Duodenal mucosa (tissue), 2 donors: ENCODE measurements at regions not wholly inside any gene's neighbourhood (a gene's known extent, or its start where the extent isn't known, plus 50 kb on each side); places are given as distances from the start of the nearest gene placed in this dataset.

ENCODE experiments used
- H3K27ac ChIP-seq: one replicate; pipeline ENCODE4 v1.7.0; 2013; ENCODE audit warnings: low read depth, low read length
- H3K27me3 ChIP-seq, 2 donors: one replicate each; pipeline ENCODE4 v1.7.0; 2013; ENCODE audit warnings: low read length in 2 of 2, control low read depth in 1 of 2; ENCODE audit not compliant: insufficient read depth in 2 of 2, control insufficient read depth in 1 of 2
- H3K36me3 ChIP-seq, 2 donors: one replicate each; pipeline ENCODE4 v1.7.0; 2013; ENCODE audit warnings: low read length in 2 of 2, control low read depth in 1 of 2; ENCODE audit not compliant: insufficient read depth in 2 of 2, control insufficient read depth in 1 of 2
- H3K4me1 ChIP-seq, 2 donors: one replicate each; pipeline ENCODE4 v1.7.0; 2013; ENCODE audit warnings: low read length in 2 of 2, control low read depth in 1 of 2; ENCODE audit not compliant: insufficient read depth in 2 of 2, control insufficient read depth in 1 of 2
- H3K4me3 ChIP-seq, 2 donors: one replicate each; pipeline ENCODE4 v1.7.0; 2013; ENCODE audit warnings: low read length in 2 of 2, low read depth in 1 of 2
- H3K9ac ChIP-seq, 2 donors: one replicate each; pipeline ENCODE4 v1.7.0; 2013; ENCODE audit warnings: low read length in 2 of 2, low read depth in 1 of 2
- H3K9me3 ChIP-seq, 2 donors: one replicate each; pipeline ENCODE4 v1.7.0; 2013; ENCODE audit warnings: low read length in 2 of 2, control low read depth in 1 of 2; ENCODE audit not compliant: control insufficient read depth in 1 of 2

- Histone ChIP-seq H3K36me3 (no peaks in the 10 kb centered on the region), H3K4me1 (no peaks in the 10 kb centered on the region), H3K9me3 (no peaks in the 10 kb centered on the region), H3K9ac (no peak overlapping the region), H3K27me3 (no peaks in the 10 kb centered on the region), H3K4me3 (no peak overlapping the region), H3K27ac (no peak overlapping the region)
These were observed 438.6 kb downstream of the TXNL1 start for GRCh38 chr18:56199580-56200330.

- no peaks in the 10 kb centered on the region for H3K27me3 ChIP-seq
- no peaks in the 10 kb centered on the region for H3K9me3 ChIP-seq
- no peak overlapping the region for H3K9ac ChIP-seq
- H3K4me3 ChIP-seq, result no peak overlapping the region
- H3K4me1 ChIP-seq, result no peaks in the 10 kb centered on the region
- H3K36me3 ChIP-seq, result no peaks in the 10 kb centered on the region
- H3K27ac ChIP-seq, result no peak overlapping the region
These were observed 441.0 kb downstream of the TXNL1 start for GRCh38 chr18:56197241-56197859.

GRCh38 chr18:56196495-56197225 is 441.7 kb downstream of the TXNL1 start:
- no peaks in the 10 kb centered on the region for H3K4me1 ChIP-seq
- H3K9ac ChIP-seq, result no peak overlapping the region
- H3K9me3 ChIP-seq, result no peaks in the 10 kb centered on the region
- no peak overlapping the region for H3K27ac ChIP-seq
- H3K4me3 ChIP-seq, result no peak overlapping the region
- H3K36me3 ChIP-seq, result no peaks in the 10 kb centered on the region
- H3K27me3 ChIP-seq, result no peaks in the 10 kb centered on the region

GRCh38 chr18:56191334-56191733 is 447.1 kb downstream of the TXNL1 start:
- no peak overlapping the region for H3K4me3 ChIP-seq
- H3K27me3 ChIP-seq, result no peaks in the 10 kb centered on the region
- no peaks in the 10 kb centered on the region for H3K9me3 ChIP-seq
- H3K27ac ChIP-seq, result no peak overlapping the region
- no peaks in the 10 kb centered on the region for H3K36me3 ChIP-seq
- no peaks in the 10 kb centered on the region for H3K4me1 ChIP-seq
- no peak overlapping the region for H3K9ac ChIP-seq

GRCh38 chr18:56189615-56190014 is 448.8 kb downstream of the TXNL1 start:
- no peak overlapping the region for H3K9ac ChIP-seq
- H3K27ac ChIP-seq, result no peak overlapping the region
- no peaks in the 10 kb centered on the region for H3K27me3 ChIP-seq
- no peaks in the 10 kb centered on the region for H3K9me3 ChIP-seq
- no peak overlapping the region for H3K4me3 ChIP-seq
- no peaks in the 10 kb centered on the region for H3K4me1 ChIP-seq
- H3K36me3 ChIP-seq, result no peaks in the 10 kb centered on the region

- no peaks in the 10 kb centered on the region for H3K27me3 ChIP-seq
- no peak overlapping the region for H3K27ac ChIP-seq
- no peaks in the 10 kb centered on the region for H3K9me3 ChIP-seq
- H3K4me1 ChIP-seq, result no peaks in the 10 kb centered on the region
- no peaks in the 10 kb centered on the region for H3K36me3 ChIP-seq
- no peak overlapping the region for H3K9ac ChIP-seq
- H3K4me3 ChIP-seq, result no peak overlapping the region
These were observed 449.7 kb downstream of the TXNL1 start for GRCh38 chr18:56188529-56189275.

GRCh38 chr18:56186319-56186718 is 452.1 kb downstream of the TXNL1 start:
- H3K27ac ChIP-seq, result no peak overlapping the region
- H3K36me3 ChIP-seq, result no peaks in the 10 kb centered on the region
- no peaks in the 10 kb centered on the region for H3K27me3 ChIP-seq

GRCh38 chr18:56185126-56185525 is 453.3 kb downstream of the TXNL1 start:
- H3K4me1 ChIP-seq, result no peaks in the 10 kb centered on the region

More at GRCh38 chr18:56186319-56186718, 452.1 kb downstream of the TXNL1 start:
- Histone ChIP-seq H3K4me1 (no peaks in the 10 kb centered on the region), H3K9ac (no peak overlapping the region), H3K4me3 (no peak overlapping the region), H3K9me3 (no peaks in the 10 kb centered on the region)

GRCh38 chr18:56176751-56177150 is 461.6 kb downstream of the TXNL1 start:
- Histone ChIP-seq H3K9me3 (no peaks in the 10 kb centered on the region), H3K4me3 (no peak overlapping the region), H3K36me3 (no peaks in the 10 kb centered on the region), H3K9ac (no peak overlapping the region), H3K4me1 (no peaks in the 10 kb centered on the region), H3K27me3 (no peaks in the 10 kb centered on the region), H3K27ac (no peak overlapping the region)

More at GRCh38 chr18:56185126-56185525, 453.3 kb downstream of the TXNL1 start:
- no peaks in the 10 kb centered on the region for H3K36me3 ChIP-seq
- no peak overlapping the region for H3K9ac ChIP-seq
- no peak overlapping the region for H3K4me3 ChIP-seq
- H3K9me3 ChIP-seq, result no peaks in the 10 kb centered on the region
- H3K27ac ChIP-seq, result no peak overlapping the region
- no peaks in the 10 kb centered on the region for H3K27me3 ChIP-seq
